Activated B cell treated with CpG ODN at 0.5 μM for 24 hours (primary cell): ENCODE measurements at regions not wholly inside any gene's neighbourhood (a gene's known extent, or its start where the extent isn't known, plus 50 kb on each side); places are given as distances from the start of the nearest gene placed in this dataset.

Experiments
- ATAC-seq: fragments of 200-7000 bp; cut with Tn5 transposase; one replicate; pipeline ENCODE4 v1.10.0; 2021; ENCODE audit warnings: low read depth, mild to moderate bottlenecking, moderate library complexity
- CTCF ChIA-PET: fragments of 350-600 bp; sonication (Branson Sonifier 250); formaldehyde crosslinking; loops from one replicate; lab custom pipeline; 2021; ENCODE audit warnings: antibody characterized with exemption; lab: Charles Lee
- POLR2A ChIA-PET: fragments of 350-600 bp; sonication (Branson Sonifier 250); formaldehyde crosslinking; loops from one replicate; lab custom pipeline; 2021; ENCODE audit warnings: antibody characterized with exemption; lab: Charles Lee
- DNase-seq: peaks from one replicate; pipeline ENCODE4 v3.0.0; 2022
- H3K27ac Mint-ChIP-seq: one replicate; pipeline ENCODE4 v1.8.0; 2020; ENCODE audit warnings: mixed read lengths
- H3K27me3 Mint-ChIP-seq: one replicate; pipeline ENCODE4 v1.8.0; 2021; ENCODE audit warnings: mixed read lengths
- H3K36me3 Mint-ChIP-seq: one replicate; pipeline ENCODE4 v1.8.0; 2021; ENCODE audit warnings: low read depth, mixed read lengths
- H3K4me1 Mint-ChIP-seq: one replicate; pipeline ENCODE4 v1.8.0; 2021; ENCODE audit warnings: mixed read lengths
- H3K4me3 Mint-ChIP-seq: one replicate; pipeline ENCODE4 v1.8.0; 2020; ENCODE audit warnings: mild to moderate bottlenecking, mixed read lengths
- H3K9me3 Mint-ChIP-seq: one replicate; pipeline ENCODE4 v1.8.0; 2020; ENCODE audit warnings: mixed read lengths
- intact Hi-C: fragments of 100-400 bp; cut with micrococcal nuclease; formaldehyde crosslinking; loops from one replicate; pipeline ENCODE4 v1.15.1; 2024
- TF ChIP-seq, protein P1 (sequence below): fragments of 200-600 bp; IDR thresholded peaks from one replicate; pipeline ENCODE4 v1.8.0; 2022; ENCODE audit warnings: antibody characterized with exemption, mild to moderate bottlenecking

DNA sequence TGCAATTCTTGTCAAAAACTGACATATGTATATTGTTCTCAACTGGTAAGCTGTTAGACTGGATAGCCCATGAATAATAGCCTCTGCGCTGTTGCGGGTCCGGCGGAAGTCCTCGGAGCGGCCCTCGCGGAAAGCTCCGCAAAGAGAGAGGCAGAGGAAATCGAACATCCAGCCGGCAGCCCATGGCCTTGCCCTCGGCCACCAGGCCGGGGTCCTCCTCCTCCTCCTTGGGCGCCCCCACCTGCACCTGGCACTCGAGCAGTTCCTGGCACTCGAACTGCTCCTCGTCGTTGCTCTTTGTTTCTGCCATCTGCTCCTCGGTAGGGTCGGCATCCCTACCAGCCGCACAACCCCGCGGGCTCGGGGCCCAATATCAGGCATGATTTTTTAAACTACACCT, 1176.3 kb downstream of the PCDH18 start:
- Mint-ChIP-seq H3K4me1 (no peaks in the 10 kb centered on the region), H3K9me3 (peaks cover 2% of the 10 kb centered on the region), H3K27me3 (no peaks in the 10 kb centered on the region), H3K36me3 (no peaks in the 10 kb centered on the region), H3K4me3 (no peak overlapping the region), H3K27ac (no peak overlapping the region)
- DNase-seq (no peak), ATAC-seq (no peak)
- POLR2A ChIA-PET, result no interaction called here
- TF ChIP-seq, protein P1, sequence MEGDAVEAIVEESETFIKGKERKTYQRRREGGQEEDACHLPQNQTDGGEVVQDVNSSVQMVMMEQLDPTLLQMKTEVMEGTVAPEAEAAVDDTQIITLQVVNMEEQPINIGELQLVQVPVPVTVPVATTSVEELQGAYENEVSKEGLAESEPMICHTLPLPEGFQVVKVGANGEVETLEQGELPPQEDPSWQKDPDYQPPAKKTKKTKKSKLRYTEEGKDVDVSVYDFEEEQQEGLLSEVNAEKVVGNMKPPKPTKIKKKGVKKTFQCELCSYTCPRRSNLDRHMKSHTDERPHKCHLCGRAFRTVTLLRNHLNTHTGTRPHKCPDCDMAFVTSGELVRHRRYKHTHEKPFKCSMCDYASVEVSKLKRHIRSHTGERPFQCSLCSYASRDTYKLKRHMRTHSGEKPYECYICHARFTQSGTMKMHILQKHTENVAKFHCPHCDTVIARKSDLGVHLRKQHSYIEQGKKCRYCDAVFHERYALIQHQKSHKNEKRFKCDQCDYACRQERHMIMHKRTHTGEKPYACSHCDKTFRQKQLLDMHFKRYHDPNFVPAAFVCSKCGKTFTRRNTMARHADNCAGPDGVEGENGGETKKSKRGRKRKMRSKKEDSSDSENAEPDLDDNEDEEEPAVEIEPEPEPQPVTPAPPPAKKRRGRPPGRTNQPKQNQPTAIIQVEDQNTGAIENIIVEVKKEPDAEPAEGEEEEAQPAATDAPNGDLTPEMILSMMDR, result no peak
- CTCF ChIA-PET, result no interaction called here
- intact Hi-C loops, result no loop called here

DNA sequence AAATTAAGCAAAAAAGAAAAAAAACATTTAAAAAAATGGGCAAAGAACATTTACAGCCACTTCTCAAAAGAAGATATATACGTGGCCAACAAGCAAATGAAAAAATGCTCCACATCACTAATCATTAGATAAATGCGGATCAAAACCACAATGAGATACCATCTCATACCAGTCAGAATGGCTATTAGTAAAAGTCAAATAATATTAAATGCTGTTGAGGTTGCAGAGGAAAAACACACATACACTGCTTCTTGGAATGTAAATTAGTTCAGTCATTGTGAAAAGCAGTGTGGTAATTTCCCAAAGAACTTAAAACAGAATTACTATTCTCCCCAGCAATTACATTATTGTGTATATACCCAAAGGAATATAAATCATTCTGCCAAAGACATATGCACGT, 1189.0 kb downstream of the PCDH18 start:
- ChIA-PET CTCF (no interaction called here), POLR2A (no interaction called here)
- intact Hi-C loops, result no loop called here
- ATAC-seq (no peak), DNase-seq (no peak)
- no peaks in the 10 kb centered on the region for H3K4me1 Mint-ChIP-seq
- no peaks in the 10 kb centered on the region for H3K36me3 Mint-ChIP-seq
- TF ChIP-seq, protein P1, result no peak
- H3K4me3 Mint-ChIP-seq, result no peak overlapping the region
- H3K27ac Mint-ChIP-seq, result no peak overlapping the region
- H3K9me3 Mint-ChIP-seq, result peaks cover 12% of the 10 kb centered on the region
- no peaks in the 10 kb centered on the region for H3K27me3 Mint-ChIP-seq

DNA sequence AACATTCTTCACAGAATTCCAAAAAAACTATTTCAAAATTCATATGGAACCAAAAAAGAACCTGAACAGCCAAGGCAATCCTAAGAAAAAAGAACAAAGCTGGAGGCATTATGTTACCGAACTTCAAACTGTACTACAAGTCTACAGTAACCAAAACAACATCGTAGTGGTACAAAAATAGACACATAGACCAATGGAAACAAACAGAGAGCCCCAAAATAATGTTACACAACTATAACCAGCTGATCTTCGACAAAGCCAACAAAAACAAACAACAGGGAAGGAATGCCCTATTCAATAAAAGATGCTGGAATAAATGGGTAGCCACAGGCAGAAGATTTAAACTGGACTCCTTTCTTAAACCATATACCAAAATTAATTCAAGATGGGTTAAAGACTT, 1189.6 kb downstream of the PCDH18 start:
- TF ChIP-seq, protein P1, result no peak
- no peaks in the 10 kb centered on the region for H3K4me1 Mint-ChIP-seq
- peaks cover 12% of the 10 kb centered on the region for H3K9me3 Mint-ChIP-seq
- H3K27me3 Mint-ChIP-seq, result no peaks in the 10 kb centered on the region
- no peak overlapping the region for H3K4me3 Mint-ChIP-seq
- DNase-seq (no peak), ATAC-seq (no peak)
- ChIA-PET CTCF (no interaction called here), POLR2A (no interaction called here)
- H3K27ac Mint-ChIP-seq, result no peak overlapping the region
- intact Hi-C loops, result no loop called here
- no peaks in the 10 kb centered on the region for H3K36me3 Mint-ChIP-seq

DNA sequence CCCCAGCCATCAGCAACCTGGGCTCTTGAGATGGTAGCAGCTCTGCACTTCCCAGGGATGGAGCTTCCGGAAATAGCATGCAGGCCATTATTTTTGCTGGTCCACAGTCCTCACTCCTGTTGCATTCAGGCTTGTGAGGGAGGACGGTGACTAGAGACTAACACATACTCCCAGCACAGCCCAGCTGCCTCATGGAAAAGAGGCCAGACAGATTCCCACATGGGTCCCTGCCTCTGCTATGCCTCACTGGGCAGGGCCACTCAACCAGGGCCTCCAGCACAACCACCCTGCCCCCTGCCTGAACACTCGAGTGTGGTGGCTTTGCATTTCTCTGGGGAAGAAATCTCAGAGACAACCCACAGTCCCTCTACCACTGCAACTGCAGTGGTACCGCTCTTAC, 1195.1 kb downstream of the PCDH18 start:
- TF ChIP-seq, protein P1, result no peak
- H3K4me1 Mint-ChIP-seq, result no peaks in the 10 kb centered on the region
- ChIA-PET POLR2A (no interaction called here), CTCF (no interaction called here)
- H3K27ac Mint-ChIP-seq, result no peak overlapping the region
- H3K9me3 Mint-ChIP-seq, result peaks cover 7% of the 10 kb centered on the region
- DNase-seq (no peak), ATAC-seq (no peak)
- H3K27me3 Mint-ChIP-seq, result no peaks in the 10 kb centered on the region
- intact Hi-C loops, result no loop called here
- no peak overlapping the region for H3K4me3 Mint-ChIP-seq
- H3K36me3 Mint-ChIP-seq, result no peaks in the 10 kb centered on the region

DNA sequence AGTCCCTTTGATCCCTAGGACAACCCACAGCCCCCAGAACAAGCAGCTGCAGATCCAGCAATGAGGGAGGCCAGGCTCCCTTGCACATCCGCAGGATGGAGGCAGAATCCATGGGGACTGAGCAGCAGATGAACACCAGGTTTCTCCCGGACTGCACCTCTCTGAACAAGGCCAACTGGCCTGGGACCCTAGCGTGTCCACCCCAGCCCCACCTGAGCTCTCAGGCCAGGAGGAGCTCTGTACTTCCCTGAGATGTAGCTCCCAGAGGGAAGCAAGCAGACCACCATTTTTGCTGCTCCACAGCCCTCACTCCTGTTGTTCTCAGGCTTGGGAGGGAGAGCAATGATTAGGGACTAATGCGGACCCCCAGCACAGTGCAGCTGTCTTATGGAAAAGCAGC, 1195.8 kb downstream of the PCDH18 start:
- H3K27me3 Mint-ChIP-seq, result no peaks in the 10 kb centered on the region
- TF ChIP-seq, protein P1, result no peak
- H3K4me1 Mint-ChIP-seq, result no peaks in the 10 kb centered on the region
- H3K36me3 Mint-ChIP-seq, result no peaks in the 10 kb centered on the region
- no peak overlapping the region for H3K27ac Mint-ChIP-seq
- POLR2A ChIA-PET, result no interaction called here
- CTCF ChIA-PET, result no interaction called here
- peaks cover 7% of the 10 kb centered on the region for H3K9me3 Mint-ChIP-seq
- no peak overlapping the region for H3K4me3 Mint-ChIP-seq
- intact Hi-C loops, result no loop called here
- DNase-seq, result no peak
- no peak for ATAC-seq
